ENCODE measurements at regions not wholly inside any gene's neighbourhood (a gene's known extent, or its start where the extent isn't known, plus 50 kb on each side); places are given as distances from the start of the nearest gene placed in this dataset.

GRCh38 chr12:91975891-91976290, 169.8 kb downstream of the BTG1 start:
- H3K4me3 ChIP-seq (ENCODE audit: low read depth, low read length), result no peak overlapping the region
- no peak for TF ChIP-seq CTCF (conservative IDR thresholded peaks at IDR 0.05; ENCODE audit: low read depth, low read length)
- DNase-seq (ENCODE audit: low read depth), result no peak

GRCh38 chr12:91974541-91975085, 171.0 kb downstream of the BTG1 start:
- no peak for DNase-seq (ENCODE audit: low read depth)
- no peak overlapping the region for H3K4me3 ChIP-seq (ENCODE audit: low read depth, low read length)
- TF ChIP-seq CTCF (conservative IDR thresholded peaks at IDR 0.05; ENCODE audit: low read depth, low read length), result no peak

- H3K4me3 ChIP-seq (ENCODE audit: low read depth, low read length), result no peak overlapping the region
- TF ChIP-seq CTCF (conservative IDR thresholded peaks at IDR 0.05; ENCODE audit: low read depth, low read length), result no peak
- no peak for DNase-seq (ENCODE audit: low read depth)
Observed at GRCh38 chr12:91973813-91974212, 171.8 kb downstream of the BTG1 start.

GRCh38 chr12:91972896-91973295, 172.8 kb downstream of the BTG1 start:
- no peak for TF ChIP-seq CTCF (conservative IDR thresholded peaks at IDR 0.05; ENCODE audit: low read depth, low read length)
- no peak for DNase-seq (ENCODE audit: low read depth)
- H3K4me3 ChIP-seq (ENCODE audit: low read depth, low read length), result no peak overlapping the region

- TF ChIP-seq CTCF (conservative IDR thresholded peaks at IDR 0.05; ENCODE audit: low read depth, low read length), result no peak
- H3K4me3 ChIP-seq (ENCODE audit: low read depth, low read length), result no peak overlapping the region
- no peak for DNase-seq (ENCODE audit: low read depth)
Observed at GRCh38 chr12:91968777-91969171, 176.9 kb downstream of the BTG1 start.

GRCh38 chr12:91968076-91968776, 177.4 kb downstream of the BTG1 start:
- DNase-seq (ENCODE audit: low read depth), result no peak
- no peak for TF ChIP-seq CTCF (conservative IDR thresholded peaks at IDR 0.05; ENCODE audit: low read depth, low read length)
- H3K4me3 ChIP-seq (ENCODE audit: low read depth, low read length), result no peak overlapping the region

- H3K4me3 ChIP-seq (ENCODE audit: low read depth, low read length), result no peak overlapping the region
- DNase-seq (ENCODE audit: low read depth), result no peak
- TF ChIP-seq CTCF (conservative IDR thresholded peaks at IDR 0.05; ENCODE audit: low read depth, low read length), result no peak
Observed at GRCh38 chr12:91967590-91967989, 178.1 kb downstream of the BTG1 start.
